HG03025 (cell line): ENCODE measurements at regions not wholly inside any gene's neighbourhood (a gene's known extent, or its start where the extent isn't known, plus 50 kb on each side); places are given as distances from the start of the nearest gene placed in this dataset.

Source experiments
- ATAC-seq: cut with Tn5 transposase; IDR thresholded peaks from one replicate; pipeline ENCODE4 v1.9.1; 2021; ENCODE audit warnings: mild to moderate bottlenecking, moderate library complexity; ENCODE audit not compliant: unreplicated experiment, low FRiP score

DNA sequence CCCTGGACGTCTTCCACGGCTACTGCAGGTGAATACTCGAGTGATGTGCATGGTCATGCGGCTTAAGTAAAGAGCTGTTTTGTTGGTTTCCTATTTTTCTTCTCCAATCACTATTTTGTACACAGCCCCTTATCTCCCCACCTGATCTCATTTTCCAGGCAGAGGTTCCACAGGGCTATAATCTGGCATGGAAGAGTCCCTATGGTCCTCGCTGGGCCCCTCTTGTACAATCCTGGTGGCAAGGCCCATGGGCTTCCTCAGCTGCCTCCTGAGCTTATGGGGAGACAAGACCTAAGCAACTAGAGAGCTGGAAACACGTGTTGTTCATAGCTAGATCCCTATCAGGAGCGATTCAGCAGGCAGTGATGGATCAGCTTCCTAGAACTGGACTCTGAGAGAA lies 181.3 kb upstream of the ADO start:
- ATAC-seq, result no peak

DNA sequence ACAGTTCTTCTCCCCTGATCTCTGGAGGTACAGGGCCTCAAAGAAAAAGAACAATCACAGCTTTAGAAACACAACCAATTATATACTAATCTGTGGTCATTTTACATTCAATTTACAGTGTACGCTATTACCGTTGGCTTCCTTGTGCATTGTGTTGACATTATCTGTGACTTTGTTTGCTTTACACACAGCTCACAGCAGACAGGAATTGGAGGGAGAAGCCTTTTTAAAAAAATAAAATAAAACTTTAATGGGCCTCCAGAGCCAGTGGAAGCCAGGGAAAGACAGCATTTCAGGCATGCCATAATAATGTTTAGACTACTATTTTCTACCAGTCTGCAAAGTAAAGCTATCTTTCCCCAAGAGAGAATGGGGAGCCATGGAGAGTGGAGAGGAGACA lies 179.0 kb upstream of the ADO start:
- ATAC-seq, result no peak

DNA sequence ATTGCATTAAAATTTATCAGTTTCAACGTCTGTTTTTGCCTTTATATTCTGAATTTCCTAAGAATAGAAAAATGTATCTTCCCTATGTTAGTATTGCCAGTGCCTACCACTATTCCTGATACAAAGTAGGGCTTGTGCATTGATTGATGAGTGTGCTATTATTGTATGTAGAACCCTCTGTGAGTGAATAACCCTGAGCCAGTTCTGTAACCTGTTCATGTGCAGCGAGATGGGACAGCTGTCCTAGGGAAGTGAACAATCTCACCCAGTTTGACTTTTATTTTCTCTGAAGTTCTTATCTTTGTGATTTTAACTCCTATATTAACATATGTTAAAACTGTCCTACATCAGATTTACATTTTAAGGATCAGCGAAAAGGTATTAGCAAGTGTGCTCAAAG lies 178.4 kb upstream of the ADO start:
- no peak for ATAC-seq

GRCh38 chr10:62626817-62627216 lies 177.7 kb upstream of the ADO start:
- no peak for ATAC-seq

DNA sequence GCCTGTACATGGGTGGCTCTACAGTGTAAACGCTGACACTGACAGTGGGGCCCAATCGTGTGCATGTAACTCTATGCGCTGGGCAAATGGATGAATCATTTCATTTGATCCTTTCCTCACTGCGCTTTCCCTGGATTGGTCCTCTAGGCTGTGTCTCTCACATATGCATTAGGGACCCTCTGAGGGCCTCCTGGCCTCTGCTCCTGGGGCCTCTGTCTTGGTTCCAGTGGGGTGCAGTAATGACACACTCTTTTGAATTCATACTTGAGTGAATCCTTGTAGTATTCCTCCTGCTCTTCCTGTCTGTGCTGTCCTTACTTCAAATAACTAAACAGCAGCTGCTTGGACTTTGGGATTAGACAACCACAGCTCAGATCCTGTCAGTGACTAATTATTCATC lies 176.5 kb upstream of the ADO start:
- ATAC-seq, result no peak

DNA sequence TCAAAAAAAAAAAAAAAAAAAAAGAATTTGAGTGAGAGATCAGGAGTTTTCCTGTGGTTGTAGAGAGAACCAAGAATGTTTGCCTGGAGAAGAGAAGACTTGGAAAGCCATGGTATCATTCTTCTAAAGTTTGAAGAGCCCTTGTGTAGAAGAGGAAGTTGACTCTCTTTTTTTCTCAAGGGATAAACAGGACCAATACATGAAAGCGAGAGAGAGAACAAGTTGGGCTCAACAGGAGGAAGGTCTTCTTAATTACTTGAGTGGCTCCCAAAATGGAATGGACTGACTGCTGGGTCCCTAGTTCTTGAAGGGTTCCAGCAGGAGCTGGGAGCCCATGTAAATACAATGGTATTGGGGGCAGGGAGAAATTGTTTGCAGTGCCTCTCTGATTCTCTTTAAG lies 173.3 kb upstream of the ADO start:
- no peak for ATAC-seq

GRCh38 chr10:62632071-62632809 lies 172.3 kb upstream of the ADO start:
- ATAC-seq, result peak; percentile 72

DNA sequence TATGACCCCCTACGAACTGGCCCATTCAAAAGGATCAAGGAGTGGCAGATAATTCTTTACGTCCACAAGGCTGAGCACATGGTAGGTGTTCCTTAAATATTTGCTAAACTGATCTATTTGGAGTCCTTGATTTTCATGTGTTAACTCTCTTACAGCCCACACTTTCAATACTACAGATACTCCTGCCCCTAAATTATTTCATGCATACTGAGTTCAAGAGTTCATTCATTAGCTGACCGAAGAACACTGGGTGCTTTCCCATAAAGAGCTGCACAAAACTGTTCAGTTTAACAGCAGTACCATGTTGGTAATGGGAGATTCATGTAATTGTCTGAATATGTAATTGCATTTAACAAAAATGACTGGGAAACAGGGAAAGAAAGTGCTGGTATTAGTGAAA lies 170.5 kb upstream of the ADO start:
- ATAC-seq, result no peak

DNA sequence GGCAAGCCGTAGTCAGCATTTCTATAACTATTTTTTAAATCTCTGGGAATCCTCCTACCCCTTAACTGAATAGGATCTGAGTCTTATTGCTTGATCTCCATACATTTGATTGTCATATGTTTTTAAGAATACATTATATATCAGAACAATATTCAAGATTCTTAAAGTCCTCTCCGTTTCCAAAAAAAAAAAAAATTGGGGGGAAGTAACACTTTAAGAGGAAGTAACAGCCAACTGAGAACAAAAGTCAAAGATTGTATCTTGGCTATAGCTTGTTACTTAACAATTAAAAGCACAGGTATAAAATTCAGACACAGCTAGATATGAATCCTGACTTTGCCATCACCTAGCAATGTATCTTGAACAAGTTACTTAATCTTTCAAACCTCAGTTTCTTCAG lies 169.9 kb upstream of the ADO start:
- ATAC-seq, result no peak

- no peak for ATAC-seq
These were observed 169.4 kb upstream of the ADO start for GRCh38 chr10:62635127-62635526.

GRCh38 chr10:62636825-62637248 lies 167.7 kb upstream of the ADO start:
- ATAC-seq, result no peak

DNA sequence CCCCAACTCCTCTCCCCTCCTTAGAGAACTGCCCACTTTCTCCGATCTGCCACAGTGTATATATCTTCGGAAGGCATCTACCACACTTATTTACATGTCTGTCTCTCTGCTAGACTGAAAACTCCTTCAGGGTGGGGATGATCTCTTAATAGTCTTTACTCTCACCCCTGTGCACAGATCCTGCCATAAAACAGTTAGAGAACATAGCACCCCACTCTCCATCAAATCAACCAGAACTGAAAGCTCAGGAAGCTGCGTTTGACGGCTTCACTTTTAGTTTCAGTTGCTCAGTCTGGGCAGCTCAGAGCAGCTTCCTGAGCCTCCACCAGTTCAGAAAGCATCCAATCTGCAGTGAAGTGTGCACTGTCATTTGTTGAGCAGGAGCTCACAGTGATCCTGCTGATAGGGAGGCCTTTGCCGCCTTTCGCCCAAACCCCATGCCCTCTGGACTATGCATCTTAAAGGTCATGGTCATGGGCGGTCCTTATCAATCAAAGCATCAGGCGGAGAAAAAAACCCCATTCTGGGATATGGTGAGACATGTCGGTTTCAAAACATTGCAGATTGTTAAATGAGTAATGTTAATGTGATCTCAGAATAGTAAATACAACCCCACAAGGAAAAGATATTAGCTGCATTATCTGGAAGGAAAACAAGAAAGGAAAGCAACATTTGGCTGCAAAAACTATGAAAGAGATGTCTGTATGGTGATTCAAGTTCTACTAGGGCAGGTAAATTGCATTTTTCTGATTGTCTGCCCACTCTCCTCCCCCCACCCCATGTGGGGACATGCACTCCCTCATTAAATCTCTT lies 167.1 kb upstream of the ADO start:
- peak; percentile 60 for ATAC-seq

GRCh38 chr10:62638062-62638477 lies 166.4 kb upstream of the ADO start:
- ATAC-seq, result no peak

DNA sequence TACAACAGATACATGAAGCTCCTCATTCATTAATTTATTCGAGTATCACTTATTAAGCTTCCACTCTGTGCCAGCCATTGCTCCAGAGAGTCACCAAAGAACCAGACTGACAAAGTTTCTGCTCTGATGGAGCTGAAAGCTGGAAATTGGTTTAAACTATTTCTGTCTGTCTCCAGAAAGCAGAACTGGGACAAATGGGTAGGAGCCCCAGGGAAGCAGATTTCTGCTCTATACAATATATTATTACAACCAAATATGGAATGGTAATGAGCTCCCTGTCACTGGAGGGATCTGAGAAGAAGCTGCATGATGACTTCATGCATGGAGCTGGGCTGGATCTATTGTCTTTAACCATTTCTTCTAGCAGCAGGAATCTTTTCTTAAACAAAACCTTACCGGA lies 165.4 kb upstream of the ADO start:
- ATAC-seq, result no peak

- no peak for ATAC-seq
These were observed 164.1 kb upstream of the ADO start for GRCh38 chr10:62640411-62640810.

- no peak for ATAC-seq
These were observed 160.6 kb upstream of the ADO start for GRCh38 chr10:62643606-62644587.

DNA sequence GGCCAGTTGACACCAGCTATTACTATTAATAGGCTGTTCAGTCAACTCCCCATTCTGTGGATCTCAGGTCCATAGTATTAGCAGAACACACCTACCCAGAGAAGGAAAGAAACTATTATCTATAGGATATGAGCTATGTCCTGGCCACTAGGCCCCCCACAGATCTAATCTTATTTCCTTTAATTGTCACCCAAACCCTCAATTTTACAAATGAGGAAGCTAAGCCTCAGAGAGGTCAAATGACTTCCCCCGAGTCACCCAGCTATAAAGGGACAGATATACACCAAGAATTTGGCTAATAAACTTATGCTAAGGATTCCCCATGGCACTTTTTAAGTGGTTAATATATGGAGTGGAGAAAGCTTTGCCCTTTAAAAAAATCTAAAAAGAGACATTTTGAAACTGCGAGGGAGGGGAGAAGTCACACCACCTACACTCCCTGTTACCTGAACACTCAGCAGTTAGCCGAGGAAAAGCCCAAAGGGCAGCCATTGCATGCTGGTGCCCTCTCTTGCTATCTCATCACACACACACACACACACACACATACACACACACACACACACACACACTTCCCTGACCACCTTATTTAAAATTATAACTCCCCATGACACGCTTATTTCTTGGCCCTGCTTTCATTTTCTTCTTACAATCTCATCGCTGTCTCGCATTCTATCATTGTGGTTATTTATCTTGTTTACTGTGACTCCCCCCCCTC lies 157.0 kb upstream of the ADO start:
- ATAC-seq, result no peak

DNA sequence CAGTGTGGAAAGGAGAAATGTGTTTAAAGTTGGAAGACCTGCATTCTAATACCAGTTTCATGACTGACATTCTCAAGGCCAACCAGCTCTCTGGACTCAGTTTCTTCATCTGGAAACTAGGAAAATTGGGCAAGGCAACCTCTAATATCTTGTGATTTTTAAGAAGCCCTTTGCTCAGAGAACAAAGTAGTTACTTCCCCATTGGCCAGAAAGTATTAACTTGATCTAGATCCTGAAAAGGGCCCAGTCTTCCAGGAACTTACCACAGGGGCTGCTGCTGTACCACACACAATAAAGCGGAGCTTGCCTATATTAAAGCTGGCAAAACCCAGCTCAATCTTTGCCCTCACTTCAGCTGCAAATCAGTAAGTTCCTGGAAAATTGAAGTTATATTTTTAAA lies 155.6 kb upstream of the ADO start:
- ATAC-seq, result no peak

DNA sequence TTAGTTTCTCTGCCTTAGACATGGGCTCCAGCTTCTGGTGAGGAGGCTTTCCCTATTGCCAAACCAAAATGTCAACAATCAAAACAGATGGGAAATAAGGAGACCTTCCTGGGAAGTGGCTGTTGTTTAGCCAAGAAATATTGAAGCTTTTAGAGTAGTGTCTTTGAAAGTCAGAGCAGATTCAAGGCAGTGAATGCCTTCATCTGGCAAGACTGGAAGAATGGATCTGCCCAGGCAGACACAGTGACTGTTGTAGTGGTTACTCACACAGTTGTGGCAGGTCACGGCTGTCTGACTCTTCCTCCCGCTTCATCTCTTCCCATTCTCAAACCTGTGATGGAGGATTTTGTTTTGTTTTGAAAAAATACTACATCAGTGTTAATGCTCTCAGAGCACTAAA lies 154.1 kb upstream of the ADO start:
- no peak for ATAC-seq

DNA sequence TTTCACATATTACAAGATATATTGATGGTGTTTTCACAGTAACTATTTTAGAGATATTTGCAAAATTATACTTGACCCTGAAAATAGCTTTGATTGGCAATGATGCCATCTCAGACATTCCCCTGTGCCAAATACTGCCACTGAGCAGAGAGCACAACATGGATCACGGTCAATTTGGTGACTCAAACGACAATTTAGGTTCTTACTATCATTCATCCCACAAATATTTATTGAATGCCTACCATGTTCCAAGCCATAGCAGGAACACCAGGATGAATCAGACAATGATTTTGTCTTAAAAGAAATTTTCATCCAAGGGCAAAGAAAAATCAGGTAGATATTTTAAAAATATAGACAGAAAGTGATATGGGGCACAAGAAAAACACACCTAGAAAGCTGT lies 153.2 kb upstream of the ADO start:
- no peak for ATAC-seq
